ENCODE measurements at regions not wholly inside any gene's neighbourhood (a gene's known extent, or its start where the extent isn't known, plus 50 kb on each side); places are given as distances from the start of the nearest gene placed in this dataset.

DNA sequence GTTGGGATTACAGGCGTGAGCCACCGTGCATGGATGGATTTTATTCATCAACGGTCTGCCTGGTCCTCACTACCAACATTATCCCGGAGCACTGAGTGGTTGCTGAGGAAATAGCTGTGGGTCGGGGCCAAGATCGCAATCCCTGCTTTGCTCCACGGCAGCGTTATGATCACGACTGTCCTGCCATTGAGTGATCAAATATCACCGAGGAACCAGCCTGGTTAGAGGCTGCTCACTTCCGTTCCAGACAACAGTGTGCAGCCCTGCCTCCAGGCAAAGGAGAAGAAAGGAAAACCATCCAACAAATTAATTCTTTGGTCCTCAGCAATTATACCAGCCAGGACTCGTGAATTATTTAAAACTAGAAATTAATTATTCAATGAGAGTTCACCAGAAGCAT lies 70.6 kb upstream of the TBL1X start:
- TF ChIP-seq RBAK (tag by site-specific recombination; IDR thresholded peaks at IDR 0.05) (no peak), ZNF549 (tag by site-specific recombination; IDR thresholded peaks at IDR 0.05) (no peak), ZNF571 (tag by site-specific recombination; IDR thresholded peaks at IDR 0.05) (no peak), ZFP41 (tag by site-specific recombination; IDR thresholded peaks at IDR 0.05; ENCODE audit: borderline replicate concordance) (no peak), ZNF354C (tag by site-specific recombination; IDR thresholded peaks at IDR 0.05; ENCODE audit: borderline replicate concordance, low read depth) (no peak)
- TF ChIP-seq, protein P1, sequence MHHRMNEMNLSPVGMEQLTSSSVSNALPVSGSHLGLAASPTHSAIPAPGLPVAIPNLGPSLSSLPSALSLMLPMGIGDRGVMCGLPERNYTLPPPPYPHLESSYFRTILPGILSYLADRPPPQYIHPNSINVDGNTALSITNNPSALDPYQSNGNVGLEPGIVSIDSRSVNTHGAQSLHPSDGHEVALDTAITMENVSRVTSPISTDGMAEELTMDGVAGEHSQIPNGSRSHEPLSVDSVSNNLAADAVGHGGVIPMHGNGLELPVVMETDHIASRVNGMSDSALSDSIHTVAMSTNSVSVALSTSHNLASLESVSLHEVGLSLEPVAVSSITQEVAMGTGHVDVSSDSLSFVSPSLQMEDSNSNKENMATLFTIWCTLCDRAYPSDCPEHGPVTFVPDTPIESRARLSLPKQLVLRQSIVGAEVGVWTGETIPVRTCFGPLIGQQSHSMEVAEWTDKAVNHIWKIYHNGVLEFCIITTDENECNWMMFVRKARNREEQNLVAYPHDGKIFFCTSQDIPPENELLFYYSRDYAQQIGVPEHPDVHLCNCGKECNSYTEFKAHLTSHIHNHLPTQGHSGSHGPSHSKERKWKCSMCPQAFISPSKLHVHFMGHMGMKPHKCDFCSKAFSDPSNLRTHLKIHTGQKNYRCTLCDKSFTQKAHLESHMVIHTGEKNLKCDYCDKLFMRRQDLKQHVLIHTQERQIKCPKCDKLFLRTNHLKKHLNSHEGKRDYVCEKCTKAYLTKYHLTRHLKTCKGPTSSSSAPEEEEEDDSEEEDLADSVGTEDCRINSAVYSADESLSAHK (tag by site-specific recombination; IDR thresholded peaks at IDR 0.05) = no peak
- TF ChIP-seq, protein P2, sequence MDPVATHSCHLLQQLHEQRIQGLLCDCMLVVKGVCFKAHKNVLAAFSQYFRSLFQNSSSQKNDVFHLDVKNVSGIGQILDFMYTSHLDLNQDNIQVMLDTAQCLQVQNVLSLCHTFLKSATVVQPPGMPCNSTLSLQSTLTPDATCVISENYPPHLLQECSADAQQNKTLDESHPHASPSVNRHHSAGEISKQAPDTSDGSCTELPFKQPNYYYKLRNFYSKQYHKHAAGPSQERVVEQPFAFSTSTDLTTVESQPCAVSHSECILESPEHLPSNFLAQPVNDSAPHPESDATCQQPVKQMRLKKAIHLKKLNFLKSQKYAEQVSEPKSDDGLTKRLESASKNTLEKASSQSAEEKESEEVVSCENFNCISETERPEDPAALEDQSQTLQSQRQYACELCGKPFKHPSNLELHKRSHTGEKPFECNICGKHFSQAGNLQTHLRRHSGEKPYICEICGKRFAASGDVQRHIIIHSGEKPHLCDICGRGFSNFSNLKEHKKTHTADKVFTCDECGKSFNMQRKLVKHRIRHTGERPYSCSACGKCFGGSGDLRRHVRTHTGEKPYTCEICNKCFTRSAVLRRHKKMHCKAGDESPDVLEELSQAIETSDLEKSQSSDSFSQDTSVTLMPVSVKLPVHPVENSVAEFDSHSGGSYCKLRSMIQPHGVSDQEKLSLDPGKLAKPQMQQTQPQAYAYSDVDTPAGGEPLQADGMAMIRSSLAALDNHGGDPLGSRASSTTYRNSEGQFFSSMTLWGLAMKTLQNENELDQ (tag by site-specific recombination; IDR thresholded peaks at IDR 0.05; ENCODE audit: low read depth) = no peak
- Histone ChIP-seq H3K27ac (ENCODE audit: extremely low read depth, low read depth, low read length) (no peak overlapping the region), H3K4me3 (ENCODE audit: low read depth, low read length) (no peak overlapping the region), H3K4me1 (ENCODE audit: control insufficient read depth, insufficient read depth, low read length) (no peaks in the 10 kb centered on the region), H3K36me3 (ENCODE audit: control insufficient read depth in 2 of 2, insufficient read depth in 1 of 2, low read length in 2 of 2) (no peaks in the 10 kb centered on the region), H3K9me3 (ENCODE audit: control insufficient read depth, insufficient read depth, low read depth, low read length) (no peaks in the 10 kb centered on the region)
- ChIA-PET POLR2A (no interaction called here), CTCF (no interaction called here)

DNA sequence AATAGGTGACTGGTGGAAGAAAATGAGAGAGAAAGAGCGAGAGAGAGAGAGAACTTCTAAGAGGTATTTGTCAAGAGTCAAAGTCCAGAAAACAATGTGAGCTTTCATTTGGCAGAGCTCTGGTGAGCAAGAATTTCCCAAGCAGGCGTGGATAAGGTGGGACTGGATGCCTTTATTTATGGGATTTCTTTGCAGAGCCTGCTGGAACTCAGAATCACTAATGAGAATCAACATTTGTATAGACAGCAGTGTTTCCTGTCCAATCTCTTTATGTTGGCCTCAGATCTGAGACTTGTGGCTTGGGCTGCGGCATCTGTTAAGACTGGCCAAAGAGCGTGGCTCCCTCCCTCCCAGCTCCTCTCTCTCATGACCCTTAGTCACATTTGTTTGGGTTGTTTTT lies 67.9 kb upstream of the TBL1X start:
- Histone ChIP-seq H3K36me3 (ENCODE audit: control insufficient read depth in 2 of 2, insufficient read depth in 1 of 2, low read length in 2 of 2) (no peaks in the 10 kb centered on the region), H3K9me3 (ENCODE audit: control insufficient read depth, insufficient read depth, low read depth, low read length) (no peaks in the 10 kb centered on the region), H3K4me1 (ENCODE audit: control insufficient read depth, insufficient read depth, low read length) (no peaks in the 10 kb centered on the region), H3K4me3 (ENCODE audit: low read depth, low read length) (no peak overlapping the region), H3K27ac (ENCODE audit: extremely low read depth, low read depth, low read length) (no peak overlapping the region)
- ChIA-PET POLR2A (no interaction called here), CTCF (no interaction called here)
- TF ChIP-seq, protein P3, sequence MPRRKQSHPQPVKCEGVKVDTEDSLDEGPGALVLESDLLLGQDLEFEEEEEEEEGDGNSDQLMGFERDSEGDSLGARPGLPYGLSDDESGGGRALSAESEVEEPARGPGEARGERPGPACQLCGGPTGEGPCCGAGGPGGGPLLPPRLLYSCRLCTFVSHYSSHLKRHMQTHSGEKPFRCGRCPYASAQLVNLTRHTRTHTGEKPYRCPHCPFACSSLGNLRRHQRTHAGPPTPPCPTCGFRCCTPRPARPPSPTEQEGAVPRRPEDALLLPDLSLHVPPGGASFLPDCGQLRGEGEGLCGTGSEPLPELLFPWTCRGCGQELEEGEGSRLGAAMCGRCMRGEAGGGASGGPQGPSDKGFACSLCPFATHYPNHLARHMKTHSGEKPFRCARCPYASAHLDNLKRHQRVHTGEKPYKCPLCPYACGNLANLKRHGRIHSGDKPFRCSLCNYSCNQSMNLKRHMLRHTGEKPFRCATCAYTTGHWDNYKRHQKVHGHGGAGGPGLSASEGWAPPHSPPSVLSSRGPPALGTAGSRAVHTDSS (tag by site-specific recombination; IDR thresholded peaks at IDR 0.05) = no peak
- no peak for TF ChIP-seq ZNF837 (tag by site-specific recombination; IDR thresholded peaks at IDR 0.05)
- TF ChIP-seq, protein P2 (tag by site-specific recombination; IDR thresholded peaks at IDR 0.05; ENCODE audit: low read depth) = no peak
- TF ChIP-seq ZNF121 (tag by site-specific recombination; IDR thresholded peaks at IDR 0.05) = no peak
- TF ChIP-seq OSR2 (tag by site-specific recombination; IDR thresholded peaks at IDR 0.05) = no peak
- TF ChIP-seq ZNF140 (tag by site-specific recombination; IDR thresholded peaks at IDR 0.05) = no peak
- TF ChIP-seq ZBTB48 (tag by site-specific recombination; IDR thresholded peaks at IDR 0.05) = no peak
- TF ChIP-seq, protein P4, sequence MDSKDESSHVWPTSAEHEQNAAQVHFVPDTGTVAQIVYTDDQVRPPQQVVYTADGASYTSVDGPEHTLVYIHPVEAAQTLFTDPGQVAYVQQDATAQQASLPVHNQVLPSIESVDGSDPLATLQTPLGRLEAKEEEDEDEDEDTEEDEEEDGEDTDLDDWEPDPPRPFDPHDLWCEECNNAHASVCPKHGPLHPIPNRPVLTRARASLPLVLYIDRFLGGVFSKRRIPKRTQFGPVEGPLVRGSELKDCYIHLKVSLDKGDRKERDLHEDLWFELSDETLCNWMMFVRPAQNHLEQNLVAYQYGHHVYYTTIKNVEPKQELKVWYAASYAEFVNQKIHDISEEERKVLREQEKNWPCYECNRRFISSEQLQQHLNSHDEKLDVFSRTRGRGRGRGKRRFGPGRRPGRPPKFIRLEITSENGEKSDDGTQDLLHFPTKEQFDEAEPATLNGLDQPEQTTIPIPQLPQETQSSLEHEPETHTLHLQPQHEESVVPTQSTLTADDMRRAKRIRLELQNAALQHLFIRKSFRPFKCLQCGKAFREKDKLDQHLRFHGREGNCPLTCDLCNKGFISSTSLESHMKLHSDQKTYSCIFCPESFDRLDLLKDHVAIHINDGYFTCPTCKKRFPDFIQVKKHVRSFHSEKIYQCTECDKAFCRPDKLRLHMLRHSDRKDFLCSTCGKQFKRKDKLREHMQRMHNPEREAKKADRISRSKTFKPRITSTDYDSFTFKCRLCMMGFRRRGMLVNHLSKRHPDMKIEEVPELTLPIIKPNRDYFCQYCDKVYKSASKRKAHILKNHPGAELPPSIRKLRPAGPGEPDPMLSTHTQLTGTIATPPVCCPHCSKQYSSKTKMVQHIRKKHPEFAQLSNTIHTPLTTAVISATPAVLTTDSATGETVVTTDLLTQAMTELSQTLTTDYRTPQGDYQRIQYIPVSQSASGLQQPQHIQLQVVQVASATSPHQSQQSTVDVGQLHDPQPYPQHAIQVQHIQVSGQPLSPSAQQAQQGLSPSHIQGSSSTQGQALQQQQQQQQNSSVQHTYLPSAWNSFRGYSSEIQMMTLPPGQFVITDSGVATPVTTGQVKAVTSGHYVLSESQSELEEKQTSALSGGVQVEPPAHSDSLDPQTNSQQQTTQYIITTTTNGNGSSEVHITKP (tag by site-specific recombination; IDR thresholded peaks at IDR 0.05) = no peak
